Neural progenitor cell (in vitro differentiated cells): ENCODE measurements at regions not wholly inside any gene's neighbourhood (a gene's known extent, or its start where the extent isn't known, plus 50 kb on each side); places are given as distances from the start of the nearest gene placed in this dataset.

Experiments
- DNase-seq: peaks from one replicate; pipeline ENCODE4 v3.0.0-alpha.2; 2016; ENCODE audit warnings: low spot score
- H2AFZ ChIP-seq: fragments of 200-600 bp; sonication (generic); replicated peaks from 2 replicates; pipeline ENCODE4 v1.6.1; 2016; ENCODE audit warnings: antibody characterized with exemption
- H3F3A ChIP-seq: fragments of 200-600 bp; sonication (generic); 2 replicates; pipeline ENCODE4 v1.6.1; 2016; ENCODE audit warnings: antibody characterized with exemption, low read depth
- H3K27ac ChIP-seq: fragments of 200-600 bp; sonication (generic); 2 replicates; pipeline ENCODE4 v1.5.1; 2016; ENCODE audit warnings: mild to moderate bottlenecking
- H3K27me3 ChIP-seq: fragments of 200-600 bp; sonication (generic); 2 replicates; pipeline ENCODE4 v1.6.1; 2016; ENCODE audit warnings: mild to moderate bottlenecking, moderate library complexity
- H3K36me3 ChIP-seq: fragments of 200-600 bp; sonication (generic); 2 replicates; pipeline ENCODE4 v1.5.1; 2016
- H3K4me1 ChIP-seq: fragments of 200-600 bp; sonication (generic); 2 replicates; pipeline ENCODE4 v1.6.1; 2016; ENCODE audit warnings: mixed run types
- H3K4me2 ChIP-seq: fragments of 200-600 bp; sonication (generic); 2 replicates; pipeline ENCODE4 v1.6.1; 2016
- H3K4me3 ChIP-seq: fragments of 200-600 bp; sonication (generic); 2 replicates; pipeline ENCODE4 v1.5.1; 2016
- H3K79me2 ChIP-seq: fragments of 200-600 bp; sonication (generic); 2 replicates; pipeline ENCODE4 v1.6.1; 2016; ENCODE audit warnings: low read depth
- H3K9ac ChIP-seq: fragments of 200-600 bp; sonication (generic); 2 replicates; pipeline ENCODE4 v1.6.1; 2016
- H3K9me3 ChIP-seq: fragments of 200-600 bp; sonication (generic); 2 replicates; pipeline ENCODE4 v1.5.1; 2016; ENCODE audit warnings: low read depth
- H4K20me1 ChIP-seq: fragments of 200-600 bp; sonication (generic); 2 replicates; pipeline ENCODE4 v1.6.1; 2016; ENCODE audit warnings: low read depth
- H3K27ac Mint-ChIP-seq: 3 replicates; pipeline ENCODE4 v1.8.0; 2021; ENCODE audit warnings: mixed read lengths
- H3K27me3 Mint-ChIP-seq: 2 replicates; pipeline ENCODE4 v1.8.0; 2022; ENCODE audit warnings: low read depth, mild to moderate bottlenecking, inconsistent platforms, moderate library complexity, mixed read lengths; ENCODE audit not compliant: insufficient read depth
- H3K36me3 Mint-ChIP-seq: 3 replicates; pipeline ENCODE4 v1.8.0; 2021; ENCODE audit warnings: mixed read lengths
- H3K4me1 Mint-ChIP-seq: 3 replicates; pipeline ENCODE4 v1.8.0; 2021; ENCODE audit warnings: mixed read lengths
- H3K4me3 Mint-ChIP-seq: 3 replicates; pipeline ENCODE4 v1.8.0; 2021; ENCODE audit warnings: mild to moderate bottlenecking, moderate library complexity, mixed read lengths
- H3K9me3 Mint-ChIP-seq: 3 replicates; pipeline ENCODE4 v1.8.0; 2020; ENCODE audit warnings: mixed read lengths
- CTCF ChIP-seq: fragments of 200-600 bp; sonication (generic); IDR thresholded peaks from 2 replicates; pipeline ENCODE4 v1.5.1; 2017; ENCODE audit warnings: antibody characterized with exemption, mild to moderate bottlenecking
- EZH2 ChIP-seq: fragments of 200-600 bp; sonication (generic); IDR thresholded peaks from 2 replicates; pipeline ENCODE4 v1.6.1; 2017; ENCODE audit warnings: antibody characterized with exemption, mild to moderate bottlenecking, moderate library complexity
- EZH2phosphoT487 ChIP-seq: fragments of 200-600 bp; sonication (generic); IDR thresholded peaks from 2 replicates; pipeline ENCODE4 v1.6.1; 2017; ENCODE audit warnings: antibody characterized with exemption

GRCh38 chr18:77677536-77677935, 427.9 kb downstream of the GALR1 start:
- Histone ChIP-seq H3K79me2 (no peaks in the 10 kb centered on the region), H3K4me2 (no peak overlapping the region), H3K27ac (no peak overlapping the region), H3K9me3 (no peaks in the 10 kb centered on the region), H2AFZ (no peak overlapping the region), H3F3A (no peaks in the 10 kb centered on the region), H3K9ac (no peak overlapping the region), H3K36me3 (no peaks in the 10 kb centered on the region), H4K20me1 (no peaks in the 10 kb centered on the region), H3K4me3 (no peak overlapping the region), H3K27me3 (no peaks in the 10 kb centered on the region), H3K4me1 (peaks cover 6% of the 10 kb centered on the region)
- TF ChIP-seq CTCF, result no peak
- TF ChIP-seq EZH2phosphoT487, result no peak
- H3K36me3 Mint-ChIP-seq, result no peaks in the 10 kb centered on the region
- no peak for DNase-seq
- H3K27me3 Mint-ChIP-seq, result peaks cover 5% of the 10 kb centered on the region
- H3K9me3 Mint-ChIP-seq, result no peaks in the 10 kb centered on the region
- H3K4me1 Mint-ChIP-seq, result peaks cover 7% of the 10 kb centered on the region
- no peak overlapping the region for H3K4me3 Mint-ChIP-seq
- H3K27ac Mint-ChIP-seq, result no peak overlapping the region

- Mint-ChIP-seq H3K9me3 (peaks cover 3% of the 10 kb centered on the region), H3K4me3 (no peak overlapping the region), H3K27ac (no peak overlapping the region), H3K27me3 (no peaks in the 10 kb centered on the region), H3K36me3 (no peaks in the 10 kb centered on the region), H3K4me1 (peaks cover 6% of the 10 kb centered on the region)
- H4K20me1 ChIP-seq, result no peaks in the 10 kb centered on the region
- H3K27me3 ChIP-seq, result no peaks in the 10 kb centered on the region
- no peaks in the 10 kb centered on the region for H3K36me3 ChIP-seq
- H3K4me2 ChIP-seq, result no peak overlapping the region
- DNase-seq, result no peak
- H3K79me2 ChIP-seq, result no peaks in the 10 kb centered on the region
- no peak overlapping the region for H3K4me3 ChIP-seq
- H3F3A ChIP-seq, result no peaks in the 10 kb centered on the region
- H3K27ac ChIP-seq, result no peak overlapping the region
- no peaks in the 10 kb centered on the region for H3K9me3 ChIP-seq
- H3K9ac ChIP-seq, result no peak overlapping the region
- TF ChIP-seq EZH2phosphoT487 (no peak), EZH2 (no peak), CTCF (no peak)
- peaks cover 6% of the 10 kb centered on the region for H3K4me1 ChIP-seq
- H2AFZ ChIP-seq, result no peak overlapping the region
These were observed 430.2 kb downstream of the GALR1 start for GRCh38 chr18:77679869-77680268.

GRCh38 chr18:77700051-77700450, 450.4 kb downstream of the GALR1 start:
- Mint-ChIP-seq H3K36me3 (no peaks in the 10 kb centered on the region), H3K27me3 (peaks cover 7% of the 10 kb centered on the region), H3K4me3 (no peak overlapping the region), H3K27ac (no peak overlapping the region), H3K4me1 (no peaks in the 10 kb centered on the region), H3K9me3 (no peaks in the 10 kb centered on the region)
- H3K9ac ChIP-seq, result no peak overlapping the region
- TF ChIP-seq EZH2phosphoT487 (no peak), EZH2 (no peak), CTCF (no peak)
- H2AFZ ChIP-seq, result no peak overlapping the region
- no peaks in the 10 kb centered on the region for H4K20me1 ChIP-seq
- H3K27me3 ChIP-seq, result no peaks in the 10 kb centered on the region
- H3K9me3 ChIP-seq, result no peaks in the 10 kb centered on the region
- no peaks in the 10 kb centered on the region for H3K4me1 ChIP-seq
- no peaks in the 10 kb centered on the region for H3K36me3 ChIP-seq
- H3K27ac ChIP-seq, result no peak overlapping the region
- H3K4me2 ChIP-seq, result no peak overlapping the region
- H3F3A ChIP-seq, result no peaks in the 10 kb centered on the region
- no peak for DNase-seq
- no peaks in the 10 kb centered on the region for H3K79me2 ChIP-seq
- no peak overlapping the region for H3K4me3 ChIP-seq

DNA sequence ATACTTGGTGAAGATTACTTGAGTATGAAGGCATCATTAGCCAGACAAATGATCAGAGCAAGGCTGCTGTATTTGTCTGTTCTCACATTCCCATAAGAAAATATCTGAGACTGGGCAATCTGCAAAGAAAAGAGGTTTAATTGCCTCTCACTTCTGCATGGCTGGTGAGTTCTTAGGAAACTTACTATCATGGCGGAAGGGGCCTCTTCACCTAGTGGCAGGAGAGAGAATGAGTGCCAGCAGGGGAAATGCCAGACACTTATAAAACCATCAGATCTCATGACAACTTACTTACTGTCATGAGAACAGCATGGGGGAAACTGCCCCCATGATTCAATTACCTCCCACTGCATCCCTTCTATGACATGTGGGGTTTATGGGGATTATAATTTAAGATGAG, 452.3 kb downstream of the GALR1 start:
- Histone ChIP-seq H3K9ac (no peak overlapping the region), H4K20me1 (no peaks in the 10 kb centered on the region), H3K4me1 (no peaks in the 10 kb centered on the region), H3K4me2 (no peak overlapping the region), H3K36me3 (no peaks in the 10 kb centered on the region), H3F3A (no peaks in the 10 kb centered on the region), H3K9me3 (no peaks in the 10 kb centered on the region), H2AFZ (no peak overlapping the region), H3K4me3 (no peak overlapping the region), H3K27ac (no peak overlapping the region), H3K79me2 (no peaks in the 10 kb centered on the region), H3K27me3 (no peaks in the 10 kb centered on the region)
- Mint-ChIP-seq H3K27ac (no peak overlapping the region), H3K36me3 (no peaks in the 10 kb centered on the region), H3K9me3 (no peaks in the 10 kb centered on the region), H3K4me1 (no peaks in the 10 kb centered on the region), H3K27me3 (peaks cover 7% of the 10 kb centered on the region), H3K4me3 (no peak overlapping the region)
- TF ChIP-seq CTCF (peak; percentile 13), EZH2 (no peak)
- DNase-seq, result no peak
